ENCODE measurements at regions not wholly inside any gene's neighbourhood (a gene's known extent, or its start where the extent isn't known, plus 50 kb on each side); places are given as distances from the start of the nearest gene placed in this dataset.
"Not testable (repeated sequence)": the region's sequence is repeated elsewhere in the genome, so short reads cannot be mapped to it uniquely, and the experiment has no call there.

- BruUV-seq (replicated peaks); H3K27ac ChIP-seq (ENCODE audit: low read depth, low read length, poor library complexity, severe bottlenecking); H3K36me3 ChIP-seq (ENCODE audit: insufficient read depth, low read length, poor library complexity, severe bottlenecking); H3K4me3 ChIP-seq (ENCODE audit: low read depth, low read length, poor library complexity, severe bottlenecking); CTCF ChIA-PET; H3K4me1 ChIP-seq (ENCODE audit: insufficient read depth, low read length, poor library complexity, severe bottlenecking); POLR2A ChIA-PET (ENCODE audit: low non-redundant PET); DNase-seq (ENCODE audit: low spot score); H3K27me3 ChIP-seq (replicated peaks; ENCODE audit: insufficient read depth, low read depth, low read length, poor library complexity); H3K9me3 ChIP-seq (ENCODE audit: low read depth, low read length, poor library complexity, severe bottlenecking); intact Hi-C loops (cut with micrococcal nuclease; ENCODE audit: unreplicated experiment): not testable (repeated sequence)
Measured at GRCh38 chr12:31183899-31184298, 110.2 kb downstream of the DDX11 start.

GRCh38 chr12:31184667-31185066 is 111.0 kb downstream of the DDX11 start:
- H3K36me3 ChIP-seq (ENCODE audit: insufficient read depth, low read length, poor library complexity, severe bottlenecking); H3K27ac ChIP-seq (ENCODE audit: low read depth, low read length, poor library complexity, severe bottlenecking); BruUV-seq (replicated peaks); H3K27me3 ChIP-seq (replicated peaks; ENCODE audit: insufficient read depth, low read depth, low read length, poor library complexity); H3K4me1 ChIP-seq (ENCODE audit: insufficient read depth, low read length, poor library complexity, severe bottlenecking); intact Hi-C loops (cut with micrococcal nuclease; ENCODE audit: unreplicated experiment); H3K4me3 ChIP-seq (ENCODE audit: low read depth, low read length, poor library complexity, severe bottlenecking); H3K9me3 ChIP-seq (ENCODE audit: low read depth, low read length, poor library complexity, severe bottlenecking); POLR2A ChIA-PET (ENCODE audit: low non-redundant PET); CTCF ChIA-PET; DNase-seq (ENCODE audit: low spot score): not testable (repeated sequence)

- CTCF ChIA-PET; H3K27ac ChIP-seq (ENCODE audit: low read depth, low read length, poor library complexity, severe bottlenecking); POLR2A ChIA-PET (ENCODE audit: low non-redundant PET); DNase-seq (ENCODE audit: low spot score); BruUV-seq (replicated peaks); intact Hi-C loops (cut with micrococcal nuclease; ENCODE audit: unreplicated experiment); H3K36me3 ChIP-seq (ENCODE audit: insufficient read depth, low read length, poor library complexity, severe bottlenecking); H3K4me3 ChIP-seq (ENCODE audit: low read depth, low read length, poor library complexity, severe bottlenecking); H3K9me3 ChIP-seq (ENCODE audit: low read depth, low read length, poor library complexity, severe bottlenecking); H3K27me3 ChIP-seq (replicated peaks; ENCODE audit: insufficient read depth, low read depth, low read length, poor library complexity); H3K4me1 ChIP-seq (ENCODE audit: insufficient read depth, low read length, poor library complexity, severe bottlenecking): not testable (repeated sequence)
Measured at GRCh38 chr12:31192689-31193088, 119.0 kb downstream of the DDX11 start.

- H3K36me3 ChIP-seq (ENCODE audit: insufficient read depth, low read length, poor library complexity, severe bottlenecking); DNase-seq (ENCODE audit: low spot score); intact Hi-C loops (cut with micrococcal nuclease; ENCODE audit: unreplicated experiment); H3K27ac ChIP-seq (ENCODE audit: low read depth, low read length, poor library complexity, severe bottlenecking); CTCF ChIA-PET; BruUV-seq (replicated peaks); H3K27me3 ChIP-seq (replicated peaks; ENCODE audit: insufficient read depth, low read depth, low read length, poor library complexity); H3K4me3 ChIP-seq (ENCODE audit: low read depth, low read length, poor library complexity, severe bottlenecking); H3K9me3 ChIP-seq (ENCODE audit: low read depth, low read length, poor library complexity, severe bottlenecking); POLR2A ChIA-PET (ENCODE audit: low non-redundant PET); H3K4me1 ChIP-seq (ENCODE audit: insufficient read depth, low read length, poor library complexity, severe bottlenecking): not testable (repeated sequence)
Measured at GRCh38 chr12:31195620-31196019, 122.0 kb downstream of the DDX11 start.

GRCh38 chr12:31199476-31199875 is 125.8 kb downstream of the DDX11 start:
- POLR2A ChIA-PET (ENCODE audit: low non-redundant PET); intact Hi-C loops (cut with micrococcal nuclease; ENCODE audit: unreplicated experiment); CTCF ChIA-PET; BruUV-seq (replicated peaks); H3K9me3 ChIP-seq (ENCODE audit: low read depth, low read length, poor library complexity, severe bottlenecking); H3K27me3 ChIP-seq (replicated peaks; ENCODE audit: insufficient read depth, low read depth, low read length, poor library complexity); H3K36me3 ChIP-seq (ENCODE audit: insufficient read depth, low read length, poor library complexity, severe bottlenecking); H3K27ac ChIP-seq (ENCODE audit: low read depth, low read length, poor library complexity, severe bottlenecking); DNase-seq (ENCODE audit: low spot score); H3K4me3 ChIP-seq (ENCODE audit: low read depth, low read length, poor library complexity, severe bottlenecking); H3K4me1 ChIP-seq (ENCODE audit: insufficient read depth, low read length, poor library complexity, severe bottlenecking): not testable (repeated sequence)

GRCh38 chr12:31201382-31201781 is 124.6 kb downstream of the SINHCAF start:
- intact Hi-C loops (cut with micrococcal nuclease; ENCODE audit: unreplicated experiment): no loop called here
- no peaks in the 10 kb centered on the region for H3K27me3 ChIP-seq (replicated peaks; ENCODE audit: insufficient read depth, low read depth, low read length, poor library complexity)
- no peak overlapping the region for H3K27ac ChIP-seq (ENCODE audit: low read depth, low read length, poor library complexity, severe bottlenecking)
- no peak for TF ChIP-seq EZH2 (IDR thresholded peaks at IDR 0.05; ENCODE audit: borderline replicate concordance, low read depth, low read length, poor library complexity, severe bottlenecking)
- no peak overlapping the region for H3K4me3 ChIP-seq (ENCODE audit: low read depth, low read length, poor library complexity, severe bottlenecking)
- H3K36me3 ChIP-seq (ENCODE audit: insufficient read depth, low read length, poor library complexity, severe bottlenecking): no peaks in the 10 kb centered on the region
- H3K4me1 ChIP-seq (ENCODE audit: insufficient read depth, low read length, poor library complexity, severe bottlenecking): no peaks in the 10 kb centered on the region
- ChIA-PET POLR2A (ENCODE audit: low non-redundant PET) (interaction anchor here (0.7 kb wide), 1 partner anchor 1301 kb away, joined by 3 read pairs; no protein-coding TSS in a partner anchor), CTCF (no interaction called here)
- no peak for DNase-seq (ENCODE audit: low spot score)
- no TSS peak for BruUV-seq (replicated peaks)
- H3K9me3 ChIP-seq (ENCODE audit: low read depth, low read length, poor library complexity, severe bottlenecking): no peaks in the 10 kb centered on the region
